Neutrophil (primary cell): ENCODE measurements at regions not wholly inside any gene's neighbourhood (a gene's known extent, or its start where the extent isn't known, plus 50 kb on each side); places are given as distances from the start of the nearest gene placed in this dataset.

Source experiments
- H3K27ac ChIP-seq: fragments of 200-600 bp; sonication (generic); 2 replicates; pipeline ENCODE4 v1.5.1; 2016; ENCODE audit warnings: mild to moderate bottlenecking, moderate library complexity
- H3K27me3 ChIP-seq: fragments of 200-600 bp; sonication (generic); 2 replicates; pipeline ENCODE4 v1.6.0; 2016; ENCODE audit warnings: mild to moderate bottlenecking
- H3K36me3 ChIP-seq: fragments of 200-600 bp; sonication (generic); 2 replicates; pipeline ENCODE4 v1.5.1; 2017
- H3K4me1 ChIP-seq, 2 experiments: fragments of 200-600 bp in 1 of 2; sonication (generic) in 1 of 2; 1 replicate in 1 of 2; 2 replicates in 1 of 2; pipeline versions ENCODE4 v1.5.1 to v1.6.1; 2013 to 2016; ENCODE audit warnings: low read depth in 1 of 2, low read length in 1 of 2, mild to moderate bottlenecking in 1 of 2, moderate library complexity in 1 of 2; ENCODE audit not compliant: control insufficient read depth in 1 of 2, insufficient read depth in 1 of 2
- H3K4me3 ChIP-seq, 2 experiments: fragments of 200-600 bp in 1 of 2; sonication (generic) in 1 of 2; 1 replicate in 1 of 2; 2 replicates in 1 of 2; pipeline ENCODE4 v1.5.1; 2013 to 2016; ENCODE audit warnings: low read depth in 1 of 2, low read length in 1 of 2, mild to moderate bottlenecking in 1 of 2, moderate library complexity in 1 of 2
- H3K9me3 ChIP-seq: fragments of 200-600 bp; sonication (generic); 2 replicates; pipeline ENCODE4 v1.5.1; 2016
- TF ChIP-seq, protein P1 (sequence below): fragments of 200-600 bp; sonication (generic); IDR thresholded peaks from 2 replicates; pipeline ENCODE4 v1.5.1; 2016; ENCODE audit warnings: antibody characterized with exemption

- no peak overlapping the region for H3K27ac ChIP-seq
- no peaks in the 10 kb centered on the region for H3K36me3 ChIP-seq
- H3K27me3 ChIP-seq, result no peaks in the 10 kb centered on the region
- H3K4me1 ChIP-seq, result no peaks in the 10 kb centered on the region
- no peak overlapping the region for H3K4me3 ChIP-seq
- TF ChIP-seq, protein P1, sequence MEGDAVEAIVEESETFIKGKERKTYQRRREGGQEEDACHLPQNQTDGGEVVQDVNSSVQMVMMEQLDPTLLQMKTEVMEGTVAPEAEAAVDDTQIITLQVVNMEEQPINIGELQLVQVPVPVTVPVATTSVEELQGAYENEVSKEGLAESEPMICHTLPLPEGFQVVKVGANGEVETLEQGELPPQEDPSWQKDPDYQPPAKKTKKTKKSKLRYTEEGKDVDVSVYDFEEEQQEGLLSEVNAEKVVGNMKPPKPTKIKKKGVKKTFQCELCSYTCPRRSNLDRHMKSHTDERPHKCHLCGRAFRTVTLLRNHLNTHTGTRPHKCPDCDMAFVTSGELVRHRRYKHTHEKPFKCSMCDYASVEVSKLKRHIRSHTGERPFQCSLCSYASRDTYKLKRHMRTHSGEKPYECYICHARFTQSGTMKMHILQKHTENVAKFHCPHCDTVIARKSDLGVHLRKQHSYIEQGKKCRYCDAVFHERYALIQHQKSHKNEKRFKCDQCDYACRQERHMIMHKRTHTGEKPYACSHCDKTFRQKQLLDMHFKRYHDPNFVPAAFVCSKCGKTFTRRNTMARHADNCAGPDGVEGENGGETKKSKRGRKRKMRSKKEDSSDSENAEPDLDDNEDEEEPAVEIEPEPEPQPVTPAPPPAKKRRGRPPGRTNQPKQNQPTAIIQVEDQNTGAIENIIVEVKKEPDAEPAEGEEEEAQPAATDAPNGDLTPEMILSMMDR, result no peak
- no peaks in the 10 kb centered on the region for H3K9me3 ChIP-seq
These were observed 659.7 kb upstream of the SALL3 start for GRCh38 chr18:78319961-78320360.

- Histone ChIP-seq H3K4me3 (no peak overlapping the region), H3K36me3 (no peaks in the 10 kb centered on the region), H3K27ac (no peak overlapping the region), H3K27me3 (no peaks in the 10 kb centered on the region), H3K4me1 (no peaks in the 10 kb centered on the region), H3K9me3 (no peaks in the 10 kb centered on the region)
- TF ChIP-seq, protein P1, result no peak
These were observed 658.2 kb upstream of the SALL3 start for GRCh38 chr18:78321402-78321801.

- H3K4me3 ChIP-seq, result no peak overlapping the region
- H3K36me3 ChIP-seq, result no peaks in the 10 kb centered on the region
- H3K4me1 ChIP-seq, result no peaks in the 10 kb centered on the region
- H3K9me3 ChIP-seq, result no peaks in the 10 kb centered on the region
- no peaks in the 10 kb centered on the region for H3K27me3 ChIP-seq
- no peak overlapping the region for H3K27ac ChIP-seq
- TF ChIP-seq, protein P1, result no peak
These were observed 656.0 kb upstream of the SALL3 start for GRCh38 chr18:78323453-78324197.

- Histone ChIP-seq H3K36me3 (no peaks in the 10 kb centered on the region), H3K4me3 (no peak overlapping the region), H3K27ac (no peak overlapping the region), H3K9me3 (no peaks in the 10 kb centered on the region), H3K4me1 (no peaks in the 10 kb centered on the region), H3K27me3 (no peaks in the 10 kb centered on the region)
- TF ChIP-seq, protein P1, result no peak
These were observed 652.0 kb upstream of the SALL3 start for GRCh38 chr18:78327643-78328042.

GRCh38 chr18:78330766-78331165 is 648.9 kb upstream of the SALL3 start:
- TF ChIP-seq, protein P1, result no peak
- Histone ChIP-seq H3K9me3 (no peaks in the 10 kb centered on the region), H3K27me3 (no peaks in the 10 kb centered on the region), H3K4me3 (no peak overlapping the region), H3K36me3 (no peaks in the 10 kb centered on the region), H3K27ac (no peak overlapping the region), H3K4me1 (no peaks in the 10 kb centered on the region)
